NB4 (cell line): ENCODE measurements at regions not wholly inside any gene's neighbourhood (a gene's known extent, or its start where the extent isn't known, plus 50 kb on each side); places are given as distances from the start of the nearest gene placed in this dataset.

Source experiments
- POLR2A ChIP-seq: IDR thresholded peaks from 2 replicates; pipeline ENCODE4 v1.6.1; 2011; ENCODE audit warnings: mild to moderate bottlenecking; ENCODE audit not compliant: insufficient read length; ENCODE audit errors: extremely low read depth
- TF ChIP-seq, protein P1 (sequence below): IDR thresholded peaks from one replicate; pipeline ENCODE4 v1.5.1; 2012; ENCODE audit warnings: low read depth, low read length

DNA sequence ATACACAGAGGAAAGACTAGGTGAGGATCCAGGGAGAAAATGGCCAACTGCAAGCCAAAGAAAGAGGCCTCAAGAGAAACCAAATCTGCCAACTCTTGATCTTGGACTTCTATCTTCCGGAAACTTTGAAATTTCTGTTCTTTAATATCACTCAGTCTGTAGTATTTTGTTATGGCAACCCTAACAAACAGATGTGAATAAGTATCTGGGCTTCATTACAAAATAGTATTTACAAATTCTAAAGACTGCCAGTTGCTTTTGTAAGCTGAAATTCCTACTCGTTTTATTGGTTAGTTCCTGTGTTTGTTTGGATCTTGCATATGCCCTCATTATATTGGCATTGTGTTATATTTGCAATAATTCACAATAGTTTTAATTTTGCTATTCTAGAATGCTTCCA lies 143.2 kb upstream of the USP15 start:
- TF ChIP-seq, protein P1, sequence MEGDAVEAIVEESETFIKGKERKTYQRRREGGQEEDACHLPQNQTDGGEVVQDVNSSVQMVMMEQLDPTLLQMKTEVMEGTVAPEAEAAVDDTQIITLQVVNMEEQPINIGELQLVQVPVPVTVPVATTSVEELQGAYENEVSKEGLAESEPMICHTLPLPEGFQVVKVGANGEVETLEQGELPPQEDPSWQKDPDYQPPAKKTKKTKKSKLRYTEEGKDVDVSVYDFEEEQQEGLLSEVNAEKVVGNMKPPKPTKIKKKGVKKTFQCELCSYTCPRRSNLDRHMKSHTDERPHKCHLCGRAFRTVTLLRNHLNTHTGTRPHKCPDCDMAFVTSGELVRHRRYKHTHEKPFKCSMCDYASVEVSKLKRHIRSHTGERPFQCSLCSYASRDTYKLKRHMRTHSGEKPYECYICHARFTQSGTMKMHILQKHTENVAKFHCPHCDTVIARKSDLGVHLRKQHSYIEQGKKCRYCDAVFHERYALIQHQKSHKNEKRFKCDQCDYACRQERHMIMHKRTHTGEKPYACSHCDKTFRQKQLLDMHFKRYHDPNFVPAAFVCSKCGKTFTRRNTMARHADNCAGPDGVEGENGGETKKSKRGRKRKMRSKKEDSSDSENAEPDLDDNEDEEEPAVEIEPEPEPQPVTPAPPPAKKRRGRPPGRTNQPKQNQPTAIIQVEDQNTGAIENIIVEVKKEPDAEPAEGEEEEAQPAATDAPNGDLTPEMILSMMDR = no peak
- no peak for TF ChIP-seq POLR2A
